Activated naive CD4-positive, alpha-beta T cell treated with anti-CD3 and anti-CD28 coated beads for 36 hours (primary cell): ENCODE measurements at regions not wholly inside any gene's neighbourhood (a gene's known extent, or its start where the extent isn't known, plus 50 kb on each side); places are given as distances from the start of the nearest gene placed in this dataset.

ENCODE experiments used
- CTCF ChIA-PET: fragments of 350-600 bp; sonication (Branson Sonifier 250); formaldehyde crosslinking; loops from one replicate; lab custom pipeline; 2021; ENCODE audit warnings: antibody characterized with exemption; lab: Charles Lee
- DNase-seq: peaks from one replicate; pipeline ENCODE4 v3.0.0-alpha.2; 2020
- H3K27ac Mint-ChIP-seq: one replicate; pipeline ENCODE4 v1.8.0; 2021; ENCODE audit warnings: mild to moderate bottlenecking, mixed read lengths
- H3K27me3 Mint-ChIP-seq: one replicate; pipeline ENCODE4 v1.8.0; 2021; ENCODE audit warnings: low read depth, mixed read lengths
- H3K36me3 Mint-ChIP-seq: one replicate; pipeline ENCODE4 v1.8.0; 2021; ENCODE audit warnings: low read depth, mixed read lengths
- H3K4me1 Mint-ChIP-seq: one replicate; pipeline ENCODE4 v1.8.0; 2021; ENCODE audit warnings: low read depth, mixed read lengths
- H3K4me3 Mint-ChIP-seq: one replicate; pipeline ENCODE4 v1.8.0; 2021; ENCODE audit warnings: mild to moderate bottlenecking, moderate library complexity, mixed read lengths
- H3K9me3 Mint-ChIP-seq: one replicate; pipeline ENCODE4 v1.8.0; 2021; ENCODE audit warnings: mixed read lengths
- intact Hi-C: fragments of 100-400 bp; cut with micrococcal nuclease; formaldehyde crosslinking; loops from one replicate; pipeline ENCODE4 v1.15.1; 2023

DNA sequence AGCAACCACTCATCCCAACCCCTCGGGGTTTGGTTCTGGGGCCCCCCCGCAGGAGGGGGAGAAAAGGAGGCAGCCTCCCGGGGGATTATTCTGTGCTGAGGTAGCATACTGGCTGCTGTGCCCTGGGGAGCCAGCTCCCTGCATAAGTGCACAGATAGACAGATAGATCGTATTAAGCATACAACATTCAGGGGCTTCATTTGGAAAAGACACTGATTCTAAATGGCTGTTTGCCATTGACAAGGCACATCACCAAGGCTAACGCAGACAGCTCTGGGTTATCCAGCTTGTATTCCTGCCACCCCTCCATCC, 547.9 kb downstream of the BUD13 start:
- H3K27ac Mint-ChIP-seq = no peak overlapping the region
- no peaks in the 10 kb centered on the region for H3K36me3 Mint-ChIP-seq
- no peaks in the 10 kb centered on the region for H3K27me3 Mint-ChIP-seq
- no peak overlapping the region for H3K4me3 Mint-ChIP-seq
- no peaks in the 10 kb centered on the region for H3K4me1 Mint-ChIP-seq
- H3K9me3 Mint-ChIP-seq = no peaks in the 10 kb centered on the region
- CTCF ChIA-PET = interaction anchor here (1.4 kb wide), 2 partner anchors 17 to 900 kb away, joined by 3 to 5 read pairs; no protein-coding TSS in a partner anchor
- intact Hi-C loops = loop anchor here (1.0 to 5.0 kb wide), 2 partner anchors 888 to 901 kb away; no protein-coding TSS in a partner anchor
- DNase-seq = no peak

DNA sequence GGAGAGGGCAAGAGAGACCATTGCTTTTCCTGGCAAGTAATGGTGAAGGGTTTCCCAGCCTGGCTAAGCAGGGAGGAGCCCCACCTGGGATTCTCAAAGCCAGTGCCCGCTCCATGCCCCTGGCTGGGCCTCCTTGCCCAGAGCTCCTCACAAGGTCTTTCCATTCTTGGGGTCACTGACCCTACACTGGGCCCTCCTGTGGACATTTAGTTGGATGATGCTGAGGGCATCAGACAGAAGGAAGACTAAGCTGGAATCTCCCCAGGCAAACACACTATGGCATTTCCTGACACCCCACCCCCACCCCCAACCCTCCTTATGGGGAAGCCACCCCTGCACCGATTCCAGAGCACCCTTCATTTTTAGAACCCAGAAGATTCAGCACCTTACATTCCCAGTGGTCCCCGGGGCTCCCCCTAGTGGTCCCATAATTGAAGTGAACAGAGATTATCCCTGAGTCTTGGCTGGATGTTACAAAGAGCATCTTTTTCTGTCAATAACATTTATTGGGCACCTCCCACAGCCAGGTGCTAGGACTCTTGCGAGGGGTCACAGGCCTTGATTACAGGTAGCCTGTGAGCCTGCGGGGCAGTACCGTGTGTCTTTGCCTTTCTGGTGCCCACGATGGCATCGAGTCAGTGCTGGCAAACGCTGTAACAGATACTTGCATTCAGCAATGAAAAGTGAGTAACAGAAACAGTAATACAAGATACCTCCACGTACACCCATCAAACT, 548.5 kb downstream of the BUD13 start:
- no peak overlapping the region for H3K27ac Mint-ChIP-seq
- no peaks in the 10 kb centered on the region for H3K9me3 Mint-ChIP-seq
- no peaks in the 10 kb centered on the region for H3K27me3 Mint-ChIP-seq
- intact Hi-C loops = loop anchor here (1.0 to 5.0 kb wide), 2 partner anchors 887 to 900 kb away; no protein-coding TSS in a partner anchor
- H3K36me3 Mint-ChIP-seq = no peaks in the 10 kb centered on the region
- CTCF ChIA-PET = interaction anchor here (0.7 to 1.4 kb wide), 3 partner anchors 17 to 899 kb away, joined by 3 to 5 read pairs (median 3); no protein-coding TSS in a partner anchor
- DNase-seq = peak; percentile 59
- no peaks in the 10 kb centered on the region for H3K4me1 Mint-ChIP-seq
- H3K4me3 Mint-ChIP-seq = no peak overlapping the region

DNA sequence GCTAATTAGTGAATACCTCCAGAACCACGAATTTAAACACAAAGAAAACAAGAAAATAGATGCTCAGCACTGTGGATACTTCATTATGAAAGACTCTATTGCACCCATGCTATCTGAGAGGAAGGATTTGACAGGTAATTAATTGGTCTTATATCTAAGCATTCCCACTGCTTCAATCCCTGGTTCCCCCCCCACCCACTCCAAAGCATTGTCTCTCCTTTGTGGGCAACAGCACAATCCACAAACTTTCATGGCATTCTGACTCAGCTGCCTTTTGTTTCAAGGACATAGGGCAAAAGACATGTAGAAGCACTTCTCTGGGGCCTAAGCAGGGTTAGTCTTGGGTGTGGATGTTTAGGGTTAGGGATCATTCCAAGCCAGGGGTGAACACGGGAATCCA, 551.4 kb downstream of the BUD13 start:
- H3K27ac Mint-ChIP-seq = no peak overlapping the region
- intact Hi-C loops = loop anchor here (5.0 kb wide), 1 partner anchor 884 kb away; no protein-coding TSS in a partner anchor
- no peak for DNase-seq
- H3K27me3 Mint-ChIP-seq = no peaks in the 10 kb centered on the region
- H3K4me1 Mint-ChIP-seq = no peaks in the 10 kb centered on the region
- H3K36me3 Mint-ChIP-seq = no peaks in the 10 kb centered on the region
- no peaks in the 10 kb centered on the region for H3K9me3 Mint-ChIP-seq
- CTCF ChIA-PET = no interaction called here
- H3K4me3 Mint-ChIP-seq = no peak overlapping the region

DNA sequence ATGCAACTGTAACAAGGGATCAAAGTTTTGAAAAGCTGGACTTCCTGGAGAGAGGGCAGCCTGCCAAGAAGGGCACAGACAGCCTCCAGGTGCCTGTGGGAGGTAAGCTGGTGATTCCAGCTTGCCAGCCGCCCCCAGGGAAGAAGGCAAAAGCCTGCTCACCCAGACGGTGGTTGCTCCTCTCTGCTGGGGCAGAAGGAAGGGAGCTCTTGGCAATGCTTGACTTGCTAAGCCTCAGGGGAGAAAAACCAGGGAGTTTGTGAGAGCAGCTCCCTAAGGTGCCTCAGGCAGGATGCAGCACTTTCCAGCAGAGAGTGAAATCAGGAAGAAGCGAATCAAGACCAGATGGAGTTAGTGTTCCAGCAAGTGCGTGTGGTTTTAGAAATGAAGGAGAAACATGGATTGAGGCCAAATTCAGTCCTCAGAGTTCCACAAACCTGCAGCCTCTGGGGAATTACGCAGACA, 553.6 kb downstream of the BUD13 start:
- H3K27me3 Mint-ChIP-seq = peaks cover 2% of the 10 kb centered on the region
- CTCF ChIA-PET = no interaction called here
- H3K9me3 Mint-ChIP-seq = no peaks in the 10 kb centered on the region
- no peak for DNase-seq
- intact Hi-C loops = loop anchor here (10.0 kb wide), 1 partner anchor 476 kb away; no protein-coding TSS in a partner anchor
- H3K36me3 Mint-ChIP-seq = no peaks in the 10 kb centered on the region
- no peak overlapping the region for H3K27ac Mint-ChIP-seq
- no peaks in the 10 kb centered on the region for H3K4me1 Mint-ChIP-seq
- H3K4me3 Mint-ChIP-seq = no peak overlapping the region

DNA sequence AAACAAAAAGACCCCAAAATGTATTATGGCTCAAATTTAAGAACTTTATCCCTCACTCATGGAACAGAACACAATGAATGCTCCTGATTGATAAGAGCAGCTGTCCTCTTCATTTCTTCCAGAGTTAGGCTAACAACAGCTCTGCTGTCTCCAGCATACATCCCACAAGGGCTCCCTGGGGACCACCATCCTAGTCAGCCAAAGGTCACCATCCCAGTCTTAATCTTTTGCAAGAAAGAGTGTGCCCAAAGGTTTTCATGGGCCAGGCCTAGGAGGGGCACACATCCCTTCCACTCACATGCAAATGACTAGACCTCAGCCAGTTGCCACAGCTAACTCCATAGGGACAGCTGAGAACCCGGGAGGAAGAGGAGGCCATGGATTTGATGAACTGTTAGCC, 555.3 kb downstream of the BUD13 start:
- DNase-seq = no peak
- no peaks in the 10 kb centered on the region for H3K4me1 Mint-ChIP-seq
- no peaks in the 10 kb centered on the region for H3K36me3 Mint-ChIP-seq
- intact Hi-C loops = loop anchor here (2.0 to 10.0 kb wide), 2 partner anchors 59 to 477 kb away; no protein-coding TSS in a partner anchor
- no peak overlapping the region for H3K27ac Mint-ChIP-seq
- CTCF ChIA-PET = interaction anchor here (0.7 to 1.6 kb wide), 4 partner anchors 9 to 893 kb away, joined by 3 to 5 read pairs (median 4); no protein-coding TSS in a partner anchor
- H3K4me3 Mint-ChIP-seq = no peak overlapping the region
- H3K9me3 Mint-ChIP-seq = no peaks in the 10 kb centered on the region
- peaks cover 2% of the 10 kb centered on the region for H3K27me3 Mint-ChIP-seq

DNA sequence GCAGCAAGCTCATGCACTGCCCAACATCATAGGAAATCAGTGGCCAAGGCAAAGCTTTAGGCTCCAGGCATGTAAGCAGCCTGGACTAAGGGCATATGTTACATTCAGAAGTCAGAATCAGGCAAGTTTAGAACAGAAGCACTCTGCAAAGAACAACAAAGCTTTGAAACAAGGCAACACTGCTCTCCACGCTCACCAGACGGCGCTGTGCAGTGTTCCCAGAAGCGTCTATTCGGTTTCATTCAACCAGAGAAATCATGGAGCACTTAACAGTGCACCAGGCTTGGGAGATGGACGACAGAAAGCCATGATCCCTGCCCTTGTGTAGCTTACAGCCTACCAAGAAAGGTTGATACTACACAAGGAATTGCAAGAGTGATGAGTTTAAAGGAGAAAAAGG, 555.8 kb downstream of the BUD13 start:
- Mint-ChIP-seq H3K9me3 (no peaks in the 10 kb centered on the region), H3K4me1 (no peaks in the 10 kb centered on the region), H3K27me3 (peaks cover 2% of the 10 kb centered on the region), H3K4me3 (no peak overlapping the region), H3K27ac (no peak overlapping the region), H3K36me3 (no peaks in the 10 kb centered on the region)
- DNase-seq = peak; percentile 32
- intact Hi-C loops = loop anchor here (2.0 to 10.0 kb wide), 2 partner anchors 60 to 478 kb away; no protein-coding TSS in a partner anchor
- CTCF ChIA-PET = interaction anchor here (0.7 to 1.6 kb wide), 4 partner anchors 10 to 893 kb away, joined by 3 to 5 read pairs (median 4); no protein-coding TSS in a partner anchor

DNA sequence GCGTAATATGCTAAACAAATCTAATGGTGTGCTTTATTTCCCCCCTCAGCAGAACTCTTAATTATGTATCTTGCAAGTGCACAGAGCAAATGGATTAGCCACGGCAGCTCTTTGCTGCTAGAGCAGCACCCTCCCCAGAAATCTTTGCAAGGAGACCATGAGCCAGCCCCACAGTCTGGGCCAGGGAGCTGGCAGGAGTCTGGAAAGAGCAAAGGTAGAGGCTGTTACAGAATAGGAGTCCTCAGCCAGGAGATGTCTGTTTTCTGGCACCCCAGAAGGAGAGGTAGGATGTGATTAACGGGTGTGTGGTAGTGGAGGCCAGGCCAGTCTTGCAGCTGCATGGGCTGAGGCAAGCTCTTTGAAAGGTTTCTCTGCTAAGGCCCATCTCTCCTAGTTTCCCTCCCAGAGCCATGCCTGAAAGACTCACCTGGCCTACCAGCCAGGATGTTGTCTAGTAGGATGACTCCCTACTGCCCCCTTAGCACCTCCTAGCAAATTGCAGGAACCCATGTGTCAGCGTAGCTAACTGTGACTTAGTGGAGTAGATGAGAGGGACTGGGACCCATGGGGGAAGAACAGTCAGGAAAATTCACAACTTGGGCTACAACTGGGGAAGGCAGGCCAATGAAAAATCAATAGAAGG, 557.2 kb downstream of the BUD13 start:
- Mint-ChIP-seq H3K36me3 (no peaks in the 10 kb centered on the region), H3K27me3 (peaks cover 2% of the 10 kb centered on the region), H3K4me1 (no peaks in the 10 kb centered on the region), H3K27ac (no peak overlapping the region), H3K9me3 (no peaks in the 10 kb centered on the region), H3K4me3 (no peak overlapping the region)
- intact Hi-C loops = loop anchor here (2.0 to 10.0 kb wide), 2 partner anchors 61 to 479 kb away; no protein-coding TSS in a partner anchor
- CTCF ChIA-PET = interaction anchor here (0.5 kb wide), 1 partner anchor 14 kb away, joined by 3 read pairs; no protein-coding TSS in a partner anchor
- no peak for DNase-seq

DNA sequence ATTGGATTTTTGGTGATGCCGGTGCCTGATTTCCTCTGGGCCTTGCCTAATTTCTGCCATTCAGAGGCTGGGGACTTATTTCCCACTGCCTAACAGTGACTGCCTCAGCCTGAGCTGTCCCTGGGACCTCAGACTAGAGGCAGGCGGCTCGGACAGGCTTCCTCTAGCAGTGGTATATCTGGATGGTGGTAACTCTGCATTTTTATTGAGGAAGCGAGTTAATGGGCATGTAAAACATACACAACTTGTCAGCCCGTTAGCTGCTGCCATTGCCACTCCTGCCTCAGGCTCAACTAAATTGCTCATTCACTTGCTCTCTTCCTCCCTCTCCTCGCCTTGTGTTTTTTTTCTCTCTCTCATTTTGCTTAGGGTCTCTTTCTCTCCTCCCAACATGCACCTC, 561.6 kb downstream of the BUD13 start:
- no peak for DNase-seq
- intact Hi-C loops = loop anchor here (10.0 kb wide), 1 partner anchor 484 kb away; no protein-coding TSS in a partner anchor
- H3K27me3 Mint-ChIP-seq = peaks cover 5% of the 10 kb centered on the region
- no peaks in the 10 kb centered on the region for H3K4me1 Mint-ChIP-seq
- H3K4me3 Mint-ChIP-seq = no peak overlapping the region
- CTCF ChIA-PET = no interaction called here
- no peaks in the 10 kb centered on the region for H3K36me3 Mint-ChIP-seq
- no peaks in the 10 kb centered on the region for H3K9me3 Mint-ChIP-seq
- H3K27ac Mint-ChIP-seq = no peak overlapping the region

DNA sequence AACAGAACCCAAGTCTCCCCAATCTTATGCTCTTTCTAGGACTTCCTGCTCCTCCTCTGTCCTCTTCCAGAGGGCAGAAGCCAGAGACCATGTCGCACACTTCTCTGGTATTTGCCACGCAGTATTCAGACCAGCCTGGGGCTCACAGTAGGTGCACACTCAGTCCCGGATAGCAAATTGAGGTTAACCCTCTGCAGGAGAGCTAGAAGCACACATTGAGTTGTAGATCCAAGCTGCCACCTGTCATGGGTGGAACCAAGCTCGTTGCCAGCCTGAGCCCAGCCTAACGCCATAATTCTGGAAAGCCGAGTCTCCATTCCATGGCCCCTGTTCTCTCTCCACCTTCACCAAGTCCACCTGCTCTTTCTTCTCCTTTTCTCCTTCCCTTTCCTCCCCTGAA, 562.1 kb downstream of the BUD13 start:
- peaks cover 5% of the 10 kb centered on the region for H3K27me3 Mint-ChIP-seq
- no peaks in the 10 kb centered on the region for H3K4me1 Mint-ChIP-seq
- no peaks in the 10 kb centered on the region for H3K9me3 Mint-ChIP-seq
- H3K27ac Mint-ChIP-seq = no peak overlapping the region
- no peak for DNase-seq
- intact Hi-C loops = loop anchor here (10.0 kb wide), 1 partner anchor 484 kb away; no protein-coding TSS in a partner anchor
- CTCF ChIA-PET = no interaction called here
- H3K36me3 Mint-ChIP-seq = no peaks in the 10 kb centered on the region
- H3K4me3 Mint-ChIP-seq = no peak overlapping the region

DNA sequence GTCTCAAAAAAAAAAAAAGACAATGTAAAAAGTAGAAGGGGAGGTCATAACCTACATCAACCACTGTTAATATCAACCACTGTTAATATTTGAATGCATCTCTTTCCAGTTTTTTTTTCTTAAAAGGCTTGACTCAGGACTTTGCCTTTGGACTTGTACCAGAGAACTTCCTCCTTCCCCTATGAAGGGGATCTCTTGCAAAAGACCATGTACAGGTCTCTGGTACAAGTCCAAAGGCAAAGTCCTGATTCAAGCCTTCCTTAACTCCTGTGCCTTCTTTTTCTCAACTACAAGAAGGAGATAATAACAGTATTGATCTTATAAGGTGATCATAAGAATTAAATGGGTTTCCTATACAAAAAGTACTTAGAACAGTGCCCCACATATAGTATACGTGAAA, 563.5 kb downstream of the BUD13 start:
- H3K27ac Mint-ChIP-seq = no peak overlapping the region
- no peaks in the 10 kb centered on the region for H3K9me3 Mint-ChIP-seq
- DNase-seq = no peak
- CTCF ChIA-PET = no interaction called here
- no peaks in the 10 kb centered on the region for H3K36me3 Mint-ChIP-seq
- intact Hi-C loops = no loop called here
- no peaks in the 10 kb centered on the region for H3K4me1 Mint-ChIP-seq
- H3K4me3 Mint-ChIP-seq = no peak overlapping the region
- H3K27me3 Mint-ChIP-seq = peaks cover 3% of the 10 kb centered on the region

DNA sequence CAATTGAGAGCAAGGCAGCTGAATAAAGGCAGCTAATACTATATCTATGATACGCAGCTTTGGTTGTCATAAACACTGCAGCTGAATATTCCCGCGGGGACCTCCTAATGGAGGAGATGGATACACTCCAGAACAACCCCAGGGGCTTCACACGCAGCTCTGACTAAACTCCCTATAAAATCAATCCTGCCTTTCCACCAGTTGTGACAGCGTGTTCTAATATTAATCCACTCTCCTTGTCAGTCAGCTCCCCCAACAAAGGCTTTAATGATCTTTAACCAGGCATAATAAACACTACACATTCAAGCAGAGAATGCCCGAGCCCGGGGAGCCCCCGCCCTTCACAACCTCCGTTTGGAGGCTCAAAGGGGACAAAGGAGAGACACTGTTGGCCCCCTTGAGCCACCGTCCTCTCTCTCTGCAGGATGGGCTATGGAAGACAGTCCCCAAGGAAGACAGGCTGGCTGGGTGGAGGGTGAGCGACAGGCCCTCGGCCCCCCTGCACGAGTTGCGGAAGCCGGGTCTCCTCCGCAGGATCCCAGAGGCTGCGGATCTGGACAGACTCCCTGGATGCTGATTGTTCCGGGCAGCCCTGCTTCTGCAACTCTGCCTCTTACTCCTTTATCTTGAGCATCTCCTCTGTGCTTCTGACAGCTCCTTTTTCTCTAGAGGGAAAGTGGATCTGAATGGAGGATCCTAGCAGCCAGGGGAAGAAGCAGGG, 565.2 kb downstream of the BUD13 start:
- no peak overlapping the region for H3K27ac Mint-ChIP-seq
- no peaks in the 10 kb centered on the region for H3K36me3 Mint-ChIP-seq

DNA sequence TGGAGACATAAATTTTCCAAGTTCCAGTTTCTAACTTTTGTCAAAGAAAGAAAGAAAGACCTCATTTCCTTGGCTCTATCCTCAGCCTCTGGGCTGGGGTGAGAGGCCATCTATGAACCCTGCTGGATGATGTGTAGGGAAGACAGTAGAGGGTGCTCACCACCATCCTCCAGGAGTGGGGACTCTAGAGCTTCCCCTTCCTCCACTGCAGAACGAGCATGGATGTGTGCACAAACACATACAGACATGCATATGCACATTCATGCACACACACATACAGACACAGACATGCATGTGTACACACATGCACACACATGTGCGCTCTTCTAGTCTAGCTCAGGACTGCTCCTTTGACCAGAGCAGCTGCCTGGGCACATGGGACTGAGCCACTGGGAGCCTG, 565.8 kb downstream of the BUD13 start:
- Mint-ChIP-seq H3K9me3 (no peaks in the 10 kb centered on the region), H3K27ac (no peak overlapping the region), H3K4me1 (no peaks in the 10 kb centered on the region), H3K4me3 (no peak overlapping the region), H3K27me3 (peaks cover 3% of the 10 kb centered on the region), H3K36me3 (no peaks in the 10 kb centered on the region)
- intact Hi-C loops = no loop called here
- no peak for DNase-seq
- CTCF ChIA-PET = interaction anchor here (0.6 to 1.3 kb wide), 2 partner anchors 17 to 908 kb away, joined by 3 read pairs; no protein-coding TSS in a partner anchor

More for the DNA sequence above, 565.2 kb downstream of the BUD13 start:
- intact Hi-C loops = no loop called here
- CTCF ChIA-PET = interaction anchor here (0.6 to 1.3 kb wide), 2 partner anchors 16 to 909 kb away, joined by 3 read pairs; no protein-coding TSS in a partner anchor
- Mint-ChIP-seq H3K9me3 (no peaks in the 10 kb centered on the region), H3K4me1 (no peaks in the 10 kb centered on the region), H3K27me3 (peaks cover 3% of the 10 kb centered on the region), H3K4me3 (no peak overlapping the region)
- no peak for DNase-seq
